ENCODE measurements at regions not wholly inside any gene's neighbourhood (a gene's known extent, or its start where the extent isn't known, plus 50 kb on each side); places are given as distances from the start of the nearest gene placed in this dataset.

DNA sequence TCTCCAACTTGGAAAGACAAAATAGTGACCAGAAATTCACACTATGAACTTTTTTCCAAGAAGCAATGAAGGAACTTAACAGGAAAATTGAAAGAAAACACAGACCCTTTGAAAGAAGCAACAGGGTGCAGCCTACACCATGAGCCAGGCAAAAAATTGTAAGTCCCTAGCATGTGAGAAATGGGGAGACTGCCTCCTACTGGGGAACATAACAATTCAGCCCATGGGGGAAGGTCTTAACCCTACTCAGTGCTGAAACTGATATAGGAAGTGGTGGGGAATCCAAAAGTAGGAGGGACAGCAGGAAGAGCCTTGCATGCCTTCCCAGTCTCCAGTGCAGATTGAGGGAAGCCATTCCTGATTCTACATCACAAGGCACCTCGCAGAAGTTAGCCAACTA, 235.1 kb upstream of the UFL1 start:
- no peak for TF ChIP-seq EZH2 (IDR thresholded peaks at IDR 0.05; ENCODE audit: borderline replicate concordance, low read depth, low read length, poor library complexity, severe bottlenecking)
- TF ChIP-seq, protein P1, sequence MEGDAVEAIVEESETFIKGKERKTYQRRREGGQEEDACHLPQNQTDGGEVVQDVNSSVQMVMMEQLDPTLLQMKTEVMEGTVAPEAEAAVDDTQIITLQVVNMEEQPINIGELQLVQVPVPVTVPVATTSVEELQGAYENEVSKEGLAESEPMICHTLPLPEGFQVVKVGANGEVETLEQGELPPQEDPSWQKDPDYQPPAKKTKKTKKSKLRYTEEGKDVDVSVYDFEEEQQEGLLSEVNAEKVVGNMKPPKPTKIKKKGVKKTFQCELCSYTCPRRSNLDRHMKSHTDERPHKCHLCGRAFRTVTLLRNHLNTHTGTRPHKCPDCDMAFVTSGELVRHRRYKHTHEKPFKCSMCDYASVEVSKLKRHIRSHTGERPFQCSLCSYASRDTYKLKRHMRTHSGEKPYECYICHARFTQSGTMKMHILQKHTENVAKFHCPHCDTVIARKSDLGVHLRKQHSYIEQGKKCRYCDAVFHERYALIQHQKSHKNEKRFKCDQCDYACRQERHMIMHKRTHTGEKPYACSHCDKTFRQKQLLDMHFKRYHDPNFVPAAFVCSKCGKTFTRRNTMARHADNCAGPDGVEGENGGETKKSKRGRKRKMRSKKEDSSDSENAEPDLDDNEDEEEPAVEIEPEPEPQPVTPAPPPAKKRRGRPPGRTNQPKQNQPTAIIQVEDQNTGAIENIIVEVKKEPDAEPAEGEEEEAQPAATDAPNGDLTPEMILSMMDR (conservative IDR thresholded peaks at IDR 0.05; ENCODE audit: low read depth, low read length) = no peak
- no peaks in the 10 kb centered on the region for H3K36me3 ChIP-seq (ENCODE audit: insufficient read depth, low read length, poor library complexity, severe bottlenecking)
- H3K27me3 ChIP-seq (replicated peaks; ENCODE audit: insufficient read depth, low read depth, low read length, poor library complexity) = no peaks in the 10 kb centered on the region
- ChIA-PET CTCF (no interaction called here), POLR2A (ENCODE audit: low non-redundant PET) (no interaction called here)
- no peaks in the 10 kb centered on the region for H3K4me1 ChIP-seq (ENCODE audit: insufficient read depth, low read length, poor library complexity, severe bottlenecking)
- H3K4me3 ChIP-seq (ENCODE audit: low read depth, low read length, poor library complexity, severe bottlenecking) = no peak overlapping the region
- DNase-seq (ENCODE audit: low spot score) = no peak
- BruUV-seq (replicated peaks) = no TSS peak
- H3K9me3 ChIP-seq (ENCODE audit: low read depth, low read length, poor library complexity, severe bottlenecking) = no peaks in the 10 kb centered on the region
- no peak overlapping the region for H3K27ac ChIP-seq (ENCODE audit: low read depth, low read length, poor library complexity, severe bottlenecking)
- intact Hi-C loops (cut with micrococcal nuclease; ENCODE audit: unreplicated experiment) = no loop called here

DNA sequence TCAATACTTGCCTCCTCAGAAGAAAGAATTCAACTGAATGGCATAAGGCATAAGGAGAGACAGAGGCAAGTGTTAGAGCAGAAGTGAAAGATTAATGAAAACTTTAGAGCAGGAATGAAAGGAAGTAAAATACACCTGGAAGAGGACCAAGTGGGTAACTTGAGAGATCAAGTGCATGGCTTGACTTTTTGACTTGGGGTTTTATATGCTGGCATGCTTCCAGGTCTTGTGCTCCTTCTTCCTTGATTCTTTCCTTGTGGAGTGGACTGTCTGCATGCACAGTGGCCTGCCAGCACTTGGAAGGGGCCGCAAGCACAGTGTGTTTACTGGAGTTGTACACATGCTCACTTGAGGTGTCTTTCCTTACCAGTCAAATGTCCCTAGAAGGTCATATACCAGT, 222.1 kb upstream of the UFL1 start:
- CTCF ChIA-PET = no interaction called here
- DNase-seq (ENCODE audit: low spot score) = no peak
- no TSS peak for BruUV-seq (replicated peaks)
- no peaks in the 10 kb centered on the region for H3K4me1 ChIP-seq (ENCODE audit: insufficient read depth, low read length, poor library complexity, severe bottlenecking)
- H3K4me3 ChIP-seq (ENCODE audit: low read depth, low read length, poor library complexity, severe bottlenecking) = no peak overlapping the region
- POLR2A ChIA-PET (ENCODE audit: low non-redundant PET) = interaction anchor here (0.6 kb wide), 1 partner anchor 35 kb away, joined by 4 read pairs; no protein-coding TSS in a partner anchor
- no peaks in the 10 kb centered on the region for H3K36me3 ChIP-seq (ENCODE audit: insufficient read depth, low read length, poor library complexity, severe bottlenecking)
- no peaks in the 10 kb centered on the region for H3K9me3 ChIP-seq (ENCODE audit: low read depth, low read length, poor library complexity, severe bottlenecking)
- H3K27me3 ChIP-seq (replicated peaks; ENCODE audit: insufficient read depth, low read depth, low read length, poor library complexity) = no peaks in the 10 kb centered on the region
- no peak overlapping the region for H3K27ac ChIP-seq (ENCODE audit: low read depth, low read length, poor library complexity, severe bottlenecking)
- TF ChIP-seq, protein P1 (conservative IDR thresholded peaks at IDR 0.05; ENCODE audit: low read depth, low read length) = no peak
- TF ChIP-seq EZH2 (IDR thresholded peaks at IDR 0.05; ENCODE audit: borderline replicate concordance, low read depth, low read length, poor library complexity, severe bottlenecking) = no peak
- intact Hi-C loops (cut with micrococcal nuclease; ENCODE audit: unreplicated experiment) = no loop called here

- no peaks in the 10 kb centered on the region for H3K4me1 ChIP-seq (ENCODE audit: insufficient read depth, low read length, poor library complexity, severe bottlenecking)
- H3K4me3 ChIP-seq (ENCODE audit: low read depth, low read length, poor library complexity, severe bottlenecking) = no peak overlapping the region
- CTCF ChIA-PET = no interaction called here
- no peaks in the 10 kb centered on the region for H3K36me3 ChIP-seq (ENCODE audit: insufficient read depth, low read length, poor library complexity, severe bottlenecking)
- H3K9me3 ChIP-seq (ENCODE audit: low read depth, low read length, poor library complexity, severe bottlenecking) = no peaks in the 10 kb centered on the region
- no peaks in the 10 kb centered on the region for H3K27me3 ChIP-seq (replicated peaks; ENCODE audit: insufficient read depth, low read depth, low read length, poor library complexity)
- intact Hi-C loops (cut with micrococcal nuclease; ENCODE audit: unreplicated experiment) = no loop called here
- no peak overlapping the region for H3K27ac ChIP-seq (ENCODE audit: low read depth, low read length, poor library complexity, severe bottlenecking)
- TF ChIP-seq, protein P1 (conservative IDR thresholded peaks at IDR 0.05; ENCODE audit: low read depth, low read length) = no peak
- TF ChIP-seq EZH2 (IDR thresholded peaks at IDR 0.05; ENCODE audit: borderline replicate concordance, low read depth, low read length, poor library complexity, severe bottlenecking) = no peak
- DNase-seq (ENCODE audit: low spot score) = no peak
- POLR2A ChIA-PET (ENCODE audit: low non-redundant PET) = interaction anchor here (0.7 kb wide), 1 partner anchor 404 kb away, joined by 7 read pairs; no protein-coding TSS in a partner anchor
- BruUV-seq (replicated peaks) = no TSS peak
These were observed 220.6 kb upstream of the UFL1 start for GRCh38 chr6:96301023-96301422.
